ENCODE measurements at regions not wholly inside any gene's neighbourhood (a gene's known extent, or its start where the extent isn't known, plus 50 kb on each side); places are given as distances from the start of the nearest gene placed in this dataset.
A peak's percentile ranks its signal among the peaks of the same experiment; 100 is the strongest.

DNA sequence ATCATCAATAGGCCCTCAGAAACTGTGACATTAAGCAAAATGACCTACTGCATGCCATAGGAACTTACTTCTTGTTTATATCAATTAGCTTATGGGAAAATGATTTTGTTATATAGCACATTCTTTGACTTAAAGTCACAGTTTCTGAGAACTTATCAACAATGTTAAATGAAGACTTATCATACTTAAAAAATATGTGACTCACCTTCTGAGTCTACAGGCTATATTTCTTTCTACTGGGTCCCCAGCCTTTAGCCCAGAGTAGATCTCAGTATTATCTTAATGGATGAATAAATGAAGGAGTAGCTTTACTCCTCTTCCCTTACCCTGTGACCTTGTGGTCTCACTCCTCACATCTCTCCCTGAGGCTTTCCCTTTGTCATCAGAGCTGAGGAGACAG is 180.2 kb downstream of the MAFB start:
- Histone ChIP-seq H3K4me1 (peaks cover 0 to 4% (median 0%) of the 10 kb centered on the region in 4 donors), H3K4me3 (no peak overlapping the region), H3K9me3 (no peaks in the 10 kb centered on the region), H3K36me3 (no peaks in the 10 kb centered on the region), H3K27me3 (no peaks in the 10 kb centered on the region), H3K27ac (no peak overlapping the region)
- intact Hi-C loops (cut with DNase I; ENCODE audit: low total_unique reads): no loop called here
- no peak for DNase-seq
- TF ChIP-seq, protein P1, sequence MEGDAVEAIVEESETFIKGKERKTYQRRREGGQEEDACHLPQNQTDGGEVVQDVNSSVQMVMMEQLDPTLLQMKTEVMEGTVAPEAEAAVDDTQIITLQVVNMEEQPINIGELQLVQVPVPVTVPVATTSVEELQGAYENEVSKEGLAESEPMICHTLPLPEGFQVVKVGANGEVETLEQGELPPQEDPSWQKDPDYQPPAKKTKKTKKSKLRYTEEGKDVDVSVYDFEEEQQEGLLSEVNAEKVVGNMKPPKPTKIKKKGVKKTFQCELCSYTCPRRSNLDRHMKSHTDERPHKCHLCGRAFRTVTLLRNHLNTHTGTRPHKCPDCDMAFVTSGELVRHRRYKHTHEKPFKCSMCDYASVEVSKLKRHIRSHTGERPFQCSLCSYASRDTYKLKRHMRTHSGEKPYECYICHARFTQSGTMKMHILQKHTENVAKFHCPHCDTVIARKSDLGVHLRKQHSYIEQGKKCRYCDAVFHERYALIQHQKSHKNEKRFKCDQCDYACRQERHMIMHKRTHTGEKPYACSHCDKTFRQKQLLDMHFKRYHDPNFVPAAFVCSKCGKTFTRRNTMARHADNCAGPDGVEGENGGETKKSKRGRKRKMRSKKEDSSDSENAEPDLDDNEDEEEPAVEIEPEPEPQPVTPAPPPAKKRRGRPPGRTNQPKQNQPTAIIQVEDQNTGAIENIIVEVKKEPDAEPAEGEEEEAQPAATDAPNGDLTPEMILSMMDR (IDR thresholded peaks at IDR 0.05): no peak
- no peak for TF ChIP-seq POLR2A (IDR thresholded peaks at IDR 0.05)
- no peak for TF ChIP-seq POLR2AphosphoS5 (IDR thresholded peaks at IDR 0.05)
- no peak for TF ChIP-seq EP300 (IDR thresholded peaks at IDR 0.05)

DNA sequence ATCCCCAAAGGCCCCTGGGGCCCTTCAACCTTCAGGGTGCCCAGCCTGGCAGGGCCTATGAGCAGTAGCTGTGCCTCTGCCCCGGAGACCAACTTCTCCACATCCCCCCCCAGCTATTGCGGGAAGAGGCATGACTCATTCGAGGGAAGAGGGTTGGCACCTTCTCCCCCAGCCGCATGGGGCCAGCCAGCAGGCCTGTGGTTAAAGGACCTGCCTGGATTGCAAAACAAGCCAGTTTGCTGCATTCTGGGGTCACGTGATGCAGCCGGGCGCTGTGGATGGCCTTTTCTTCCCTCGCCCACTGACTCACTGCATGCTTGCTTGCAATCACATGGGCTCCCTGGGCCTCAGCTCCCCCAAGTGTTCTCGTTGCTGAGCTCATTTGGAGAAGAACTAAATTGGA is 182.5 kb downstream of the MAFB start:
- 53 to 65% (median 59%) methylated on average over 7 to 9 of the region's 9 CpGs for WGBS, 5 donors
- no peak overlapping the region for H3K4me3 ChIP-seq
- H3K36me3 ChIP-seq: no peaks in the 10 kb centered on the region
- peaks cover 0 to 4% (median 0%) of the 10 kb centered on the region in 3 donors for H3K27me3 ChIP-seq
- H3K4me1 ChIP-seq: peaks cover 0 to 4% (median 0%) of the 10 kb centered on the region in 4 donors
- intact Hi-C loops (cut with DNase I; ENCODE audit: low total_unique reads): no loop called here
- peak in 2 of 3 donors; percentile 49 to 60 for TF ChIP-seq POLR2AphosphoS5 (IDR thresholded peaks at IDR 0.05)
- no peak for TF ChIP-seq EP300 (IDR thresholded peaks at IDR 0.05)
- peak overlapping the region in 2 of 5 donors; percentile 14 to 64 for H3K27ac ChIP-seq
- DNase-seq: peak; percentile 50 to 66
- no peaks in the 10 kb centered on the region for H3K9me3 ChIP-seq

DNA sequence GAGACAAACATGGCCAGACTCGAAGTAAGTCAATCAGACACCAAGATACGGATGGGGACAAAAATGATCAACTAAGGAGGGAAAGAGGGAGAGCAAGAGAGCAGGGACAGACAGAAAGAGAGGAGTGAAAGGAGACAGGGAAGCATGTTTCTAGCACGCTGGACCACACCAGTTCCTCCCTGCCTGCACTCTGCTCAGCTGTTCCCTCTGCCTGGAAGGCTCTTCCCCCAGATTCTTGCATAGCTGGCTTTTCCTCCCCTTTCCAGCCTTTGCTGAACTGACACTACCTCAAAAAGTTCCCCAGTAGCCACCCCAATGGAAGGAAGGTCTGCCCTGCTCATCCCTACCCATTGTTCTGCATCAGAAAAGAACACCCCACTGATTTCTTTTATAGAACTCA is 185.9 kb downstream of the MAFB start:
- no peak for DNase-seq
- no peak for TF ChIP-seq POLR2AphosphoS5 (IDR thresholded peaks at IDR 0.05)
- TF ChIP-seq EP300 (IDR thresholded peaks at IDR 0.05): no peak
- no peak overlapping the region for H3K27ac ChIP-seq
- no peak overlapping the region for H3K4me3 ChIP-seq
- no peaks in the 10 kb centered on the region for H3K36me3 ChIP-seq
- H3K4me1 ChIP-seq: no peaks in the 10 kb centered on the region
- peaks cover 0 to 4% (median 0%) of the 10 kb centered on the region in 3 donors for H3K27me3 ChIP-seq
- 39 to 56% (median 46%) methylated on average over 3 of the region's 3 CpGs for WGBS, 5 donors
- intact Hi-C loops (cut with DNase I; ENCODE audit: low total_unique reads): no loop called here
- H3K9me3 ChIP-seq: no peaks in the 10 kb centered on the region

DNA sequence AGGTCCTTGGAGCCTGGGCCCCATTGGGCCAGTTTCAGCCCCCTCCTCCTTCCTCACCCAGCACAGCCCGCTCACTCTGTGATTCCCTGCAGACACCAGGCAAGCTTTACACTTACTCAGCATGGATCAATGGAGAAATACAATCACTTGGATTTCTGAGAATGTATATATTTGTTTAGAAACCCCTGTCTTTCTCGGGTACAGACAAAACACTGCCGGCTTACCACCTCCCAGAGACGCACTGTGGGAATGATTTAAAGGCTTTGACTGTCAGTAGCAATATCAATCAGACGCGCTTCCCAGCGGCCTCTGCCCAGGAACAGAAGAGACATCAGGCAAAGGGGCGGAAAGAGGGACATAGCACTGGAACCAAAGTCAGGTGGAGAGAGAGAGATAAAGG is 186.5 kb downstream of the MAFB start:
- H3K4me3 ChIP-seq: no peak overlapping the region
- 37 to 54% (median 46%) methylated on average over 8 of the region's 8 CpGs for WGBS, 5 donors
- H3K4me1 ChIP-seq: no peaks in the 10 kb centered on the region
- no peaks in the 10 kb centered on the region for H3K9me3 ChIP-seq
- H3K36me3 ChIP-seq: no peaks in the 10 kb centered on the region
- H3K27me3 ChIP-seq: peaks cover 0 to 4% (median 0%) of the 10 kb centered on the region in 3 donors
- DNase-seq: no peak
- no peak for TF ChIP-seq EP300 (IDR thresholded peaks at IDR 0.05)
- no peak for TF ChIP-seq POLR2A (IDR thresholded peaks at IDR 0.05)
- no peak for TF ChIP-seq POLR2AphosphoS5 (IDR thresholded peaks at IDR 0.05)
- TF ChIP-seq, protein P1 (IDR thresholded peaks at IDR 0.05): no peak
- H3K27ac ChIP-seq: no peak overlapping the region
- intact Hi-C loops (cut with DNase I; ENCODE audit: low total_unique reads): no loop called here

DNA sequence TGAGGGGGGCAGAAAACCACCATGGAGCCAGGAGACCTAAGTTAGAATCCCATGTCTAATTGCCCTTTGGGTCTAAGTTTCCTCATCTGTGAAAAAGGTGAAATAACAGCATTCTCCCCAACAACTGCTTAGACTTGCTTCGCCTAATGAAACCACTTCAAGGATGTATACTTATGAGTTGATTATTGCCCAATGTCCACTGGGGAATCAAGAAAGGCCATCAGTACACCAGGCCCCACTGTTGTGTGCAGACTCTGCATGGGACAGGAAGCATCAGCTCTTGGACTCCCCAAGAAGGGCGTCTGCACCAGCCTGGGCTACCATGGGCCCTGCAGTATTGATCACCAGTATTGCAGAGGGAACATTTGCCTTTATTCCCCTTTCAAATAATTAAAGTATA is 189.6 kb downstream of the MAFB start:
- Histone ChIP-seq H3K4me3 (no peak overlapping the region), H3K4me1 (no peaks in the 10 kb centered on the region), H3K36me3 (no peaks in the 10 kb centered on the region), H3K27me3 (peaks cover 0 to 4% (median 0%) of the 10 kb centered on the region in 3 donors), H3K9me3 (no peaks in the 10 kb centered on the region), H3K27ac (peak overlapping the region in 2 of 5 donors; percentile 62 to 70)
- TF ChIP-seq POLR2A (IDR thresholded peaks at IDR 0.05) (no peak), POLR2AphosphoS5 (IDR thresholded peaks at IDR 0.05) (no peak), EP300 (IDR thresholded peaks at IDR 0.05) (no peak)
- TF ChIP-seq, protein P1 (IDR thresholded peaks at IDR 0.05): no peak
- WGBS, 5 donors: 75 to 88% (median 85%) methylated on average over 2 of the region's 2 CpGs
- no peak for DNase-seq
- intact Hi-C loops (cut with DNase I; ENCODE audit: low total_unique reads): no loop called here

Measured in stomach (tissue), 8 donors.